C4-2B (cell line): ENCODE measurements at regions not wholly inside any gene's neighbourhood (a gene's known extent, or its start where the extent isn't known, plus 50 kb on each side); places are given as distances from the start of the nearest gene placed in this dataset.

Experiments used
- H3K27ac ChIP-seq: fragments of 450-650 bp; 2 replicates; pipeline ENCODE4 v1.5.1; 2017
- CTCF ChIP-seq: fragments of 450-650 bp; conservative IDR thresholded peaks from 2 replicates; pipeline ENCODE4 v1.5.1; 2017; ENCODE audit warnings: mild to moderate bottlenecking
- ZFX ChIP-seq: fragments of 450-650 bp; IDR thresholded peaks from 2 replicates; pipeline ENCODE4 v1.6.1; 2017

DNA sequence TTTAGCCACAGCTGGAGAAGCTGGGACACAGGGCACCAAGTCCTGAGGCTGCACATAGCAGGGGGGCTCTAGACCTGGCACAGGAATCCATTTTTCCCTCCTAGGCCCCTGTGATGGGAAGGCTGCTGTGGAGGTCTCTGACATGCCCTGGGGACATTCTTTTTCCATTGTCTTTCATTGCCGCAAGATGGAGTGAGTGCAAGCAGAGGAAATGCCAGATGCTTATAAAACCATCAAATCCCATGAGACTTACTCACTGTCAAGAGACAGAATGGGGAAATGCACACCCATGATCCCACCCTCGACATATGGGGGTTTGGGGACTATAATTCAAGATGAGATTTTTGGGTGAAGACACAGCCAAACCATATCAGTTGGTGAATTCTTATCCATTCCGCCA lies 94.7 kb upstream of the FERD3L start:
- TF ChIP-seq CTCF (no peak), ZFX (no peak)
- no peak overlapping the region for H3K27ac ChIP-seq

- TF ChIP-seq CTCF (no peak), ZFX (no peak)
Measured at GRCh38 chr7:19235680-19236079, 90.5 kb upstream of the FERD3L start.

GRCh38 chr7:19224951-19225350 lies 79.7 kb upstream of the FERD3L start:
- TF ChIP-seq ZFX (no peak), CTCF (no peak)

More at GRCh38 chr7:19235680-19236079, 90.5 kb upstream of the FERD3L start:
- no peak overlapping the region for H3K27ac ChIP-seq

DNA sequence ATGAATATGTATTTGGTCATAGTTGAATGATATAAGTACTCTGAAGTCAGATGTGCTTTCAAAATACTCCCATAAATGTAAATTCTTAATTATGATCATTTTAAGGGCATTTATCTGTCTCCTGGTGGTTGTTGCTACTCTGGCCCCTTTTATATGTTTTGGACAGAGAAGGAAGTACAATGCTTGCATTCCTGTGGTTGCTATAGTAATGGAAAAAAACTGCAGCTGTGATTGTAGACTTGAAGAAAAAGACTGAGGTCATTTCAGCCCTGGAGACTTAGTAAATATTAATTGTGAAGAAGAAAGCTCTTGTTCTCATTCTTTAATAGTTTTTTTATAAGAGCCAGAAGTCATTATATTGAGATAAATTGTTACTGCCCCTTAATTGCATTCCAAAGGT lies 70.2 kb upstream of the FERD3L start:
- H3K27ac ChIP-seq, result no peak overlapping the region
- no peak for TF ChIP-seq ZFX

More at GRCh38 chr7:19224951-19225350, 79.7 kb upstream of the FERD3L start:
- no peak overlapping the region for H3K27ac ChIP-seq

DNA sequence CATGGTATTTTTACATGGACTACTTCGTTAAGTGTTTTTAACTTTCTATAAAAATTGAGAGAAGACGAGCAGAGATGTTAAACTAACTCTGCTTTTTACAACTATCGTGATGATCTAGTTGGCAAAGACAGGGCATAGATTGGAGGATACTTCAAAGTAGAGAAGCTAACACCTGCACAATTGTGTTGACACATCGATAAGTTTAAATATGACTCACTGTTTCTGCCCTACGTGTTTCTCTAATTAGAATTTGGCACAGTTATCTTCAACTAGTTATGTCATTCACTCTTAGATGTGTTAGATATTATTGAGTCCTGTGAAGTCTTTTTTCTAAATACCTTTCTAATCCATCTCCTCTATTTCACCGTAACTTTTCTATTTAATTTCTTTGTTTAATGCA lies 68.5 kb upstream of the FERD3L start:
- TF ChIP-seq CTCF (no peak), ZFX (no peak)

GRCh38 chr7:19210893-19211413 lies 65.7 kb upstream of the FERD3L start:
- TF ChIP-seq CTCF (no peak), ZFX (no peak)
- no peak overlapping the region for H3K27ac ChIP-seq

More for the DNA sequence above, 68.5 kb upstream of the FERD3L start:
- H3K27ac ChIP-seq, result no peak overlapping the region

DNA sequence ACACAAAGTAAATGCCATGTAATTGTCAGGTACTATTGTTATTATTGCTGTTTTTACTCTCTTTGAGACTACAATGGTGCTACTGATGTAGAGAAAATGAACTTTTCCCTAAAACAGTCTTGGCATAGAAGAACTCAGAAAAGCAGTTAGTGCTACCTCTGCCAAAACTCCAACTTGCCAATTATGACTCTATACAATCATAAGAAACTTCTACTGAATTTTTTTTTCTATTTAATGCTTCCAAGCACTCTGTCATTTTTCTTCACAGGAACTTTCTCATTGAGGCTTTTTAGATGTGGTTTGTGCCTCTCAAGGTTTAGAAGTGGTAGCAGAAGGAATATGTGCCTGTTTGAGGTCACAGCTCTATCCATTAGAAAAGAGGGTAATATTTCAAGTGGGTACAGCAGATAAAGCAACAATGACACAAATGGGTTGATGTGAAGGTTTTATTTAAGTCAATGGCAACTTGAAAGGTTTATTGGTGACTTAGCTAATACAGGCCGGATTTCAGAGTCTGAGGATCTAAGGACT lies 64.0 kb upstream of the FERD3L start:
- TF ChIP-seq ZFX (no peak), CTCF (no peak)
- no peak overlapping the region for H3K27ac ChIP-seq

- TF ChIP-seq CTCF, result no peak
- no peak for TF ChIP-seq ZFX
- no peak overlapping the region for H3K27ac ChIP-seq
Measured at GRCh38 chr7:19206721-19207120, 61.5 kb upstream of the FERD3L start.
